Activated T-helper 1 cell treated with Interleukin-2 at 50 U/mL for 16 hours (primary cell): ENCODE measurements at regions not wholly inside any gene's neighbourhood (a gene's known extent, or its start where the extent isn't known, plus 50 kb on each side); places are given as distances from the start of the nearest gene placed in this dataset.

Experiments used
- DNase-seq: peaks from one replicate; pipeline ENCODE4 v3.0.0-alpha.2; 2020; ENCODE audit warnings: low read depth

- DNase-seq = no peak
Observed at GRCh38 chr9:99327667-99328066, 105.6 kb downstream of the SEC61B start.

DNA sequence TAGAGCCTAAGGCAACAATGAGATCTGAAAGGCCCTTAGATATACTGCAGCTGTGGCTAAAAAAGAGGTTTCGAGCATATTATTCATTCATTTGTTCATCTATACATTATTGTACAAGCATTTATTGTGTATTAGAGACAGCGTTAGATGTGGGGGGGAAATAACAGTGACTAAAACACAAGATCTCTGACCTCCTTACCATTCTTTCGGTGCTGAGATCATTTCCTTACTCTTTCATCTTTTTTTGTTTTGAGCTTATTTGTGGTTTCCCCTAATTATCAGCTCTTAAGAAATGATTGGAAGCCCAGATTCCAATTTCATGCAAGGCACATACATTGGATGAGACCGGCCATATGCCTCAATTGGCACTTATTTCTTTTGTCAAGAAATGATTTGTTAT, 113.2 kb downstream of the SEC61B start:
- DNase-seq = no peak

GRCh38 chr9:99336005-99336404, 113.9 kb downstream of the SEC61B start:
- no peak for DNase-seq

- no peak for DNase-seq
Observed at GRCh38 chr9:99336531-99336930, 114.4 kb downstream of the SEC61B start.

DNA sequence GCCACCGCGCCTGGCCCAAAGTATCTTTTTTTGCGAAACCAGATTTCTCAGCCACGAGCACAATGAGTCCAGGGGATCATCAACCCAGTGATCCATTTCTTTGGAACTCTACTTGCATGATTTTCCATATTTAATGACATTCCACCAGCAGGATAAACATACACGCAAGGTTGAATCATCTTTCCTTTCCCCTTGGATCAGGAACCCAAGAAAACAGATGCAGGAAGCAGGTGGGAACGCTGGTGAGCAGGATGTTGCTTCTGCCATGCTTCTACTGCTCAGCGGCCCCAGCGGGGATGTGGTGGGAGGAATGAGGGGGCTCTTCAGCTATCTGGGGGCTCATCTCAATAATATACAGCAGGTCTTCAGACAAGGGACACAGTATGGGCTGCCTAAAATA, 118.2 kb downstream of the SEC61B start:
- no peak for DNase-seq

DNA sequence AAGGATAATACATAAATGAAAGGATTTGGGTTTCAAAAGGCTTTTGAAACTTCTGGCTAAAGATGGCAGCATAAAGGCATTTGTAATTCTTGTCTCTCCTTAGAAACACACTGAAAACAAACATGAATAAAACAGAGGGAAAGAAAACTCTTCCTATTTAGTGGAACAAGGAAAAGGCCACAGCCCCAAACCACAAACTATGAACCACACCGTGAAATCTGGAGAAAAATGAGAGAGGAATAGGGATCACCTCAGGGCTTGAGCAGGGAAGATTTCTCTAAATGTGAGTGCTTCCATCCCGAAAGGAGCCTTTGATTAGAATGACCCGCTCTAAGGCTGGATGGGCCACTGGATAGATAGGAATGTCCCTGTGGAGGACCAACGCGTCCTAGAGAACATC, 119.6 kb downstream of the SEC61B start:
- no peak for DNase-seq

DNA sequence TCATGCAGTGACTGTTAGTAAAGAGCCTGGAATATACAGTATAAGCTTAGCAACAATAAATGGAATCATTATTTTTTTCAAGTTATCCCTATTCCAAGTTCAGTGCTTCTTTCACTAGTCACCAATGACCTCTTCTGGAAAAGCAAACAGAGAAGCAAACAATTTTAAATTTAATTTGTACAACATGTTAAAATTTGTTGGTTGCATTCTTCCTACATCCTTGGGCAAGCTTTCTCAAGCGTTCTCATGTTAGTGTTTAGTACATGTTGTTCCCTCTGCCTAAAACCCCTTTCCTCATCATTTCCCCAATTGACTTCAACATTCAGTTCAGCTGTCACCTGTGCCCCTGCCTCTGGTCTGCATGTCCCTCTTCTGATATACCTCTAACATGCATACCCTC, 123.4 kb downstream of the SEC61B start:
- no peak for DNase-seq

- no peak for DNase-seq
Observed at GRCh38 chr9:99345942-99346341, 123.9 kb downstream of the SEC61B start.

- DNase-seq = no peak
Observed at GRCh38 chr9:99347568-99347967, 125.5 kb downstream of the SEC61B start.

- no peak for DNase-seq
Observed at GRCh38 chr9:99348289-99348688, 126.2 kb downstream of the SEC61B start.

DNA sequence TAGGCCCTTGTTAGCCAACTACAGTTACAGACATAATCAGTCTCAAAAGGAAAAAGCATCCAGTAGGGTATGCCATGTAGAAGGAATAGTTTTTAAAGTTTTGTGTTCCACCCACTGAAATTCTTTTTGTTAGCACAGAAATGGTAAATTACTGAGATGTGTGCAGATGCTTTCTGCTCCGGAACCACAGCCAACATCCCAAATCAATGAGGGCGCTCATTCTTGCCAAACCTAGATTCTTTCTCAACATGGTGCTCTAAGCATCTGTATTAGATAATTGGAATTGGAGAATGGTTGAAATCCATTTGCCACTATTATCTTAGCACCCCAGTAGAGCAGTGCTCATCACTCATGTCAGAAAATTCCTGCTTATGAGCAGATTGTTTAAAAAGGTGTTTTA, 127.8 kb downstream of the SEC61B start:
- no peak for DNase-seq

- DNase-seq = no peak
Observed at GRCh38 chr9:99350461-99350860, 128.4 kb downstream of the SEC61B start.

DNA sequence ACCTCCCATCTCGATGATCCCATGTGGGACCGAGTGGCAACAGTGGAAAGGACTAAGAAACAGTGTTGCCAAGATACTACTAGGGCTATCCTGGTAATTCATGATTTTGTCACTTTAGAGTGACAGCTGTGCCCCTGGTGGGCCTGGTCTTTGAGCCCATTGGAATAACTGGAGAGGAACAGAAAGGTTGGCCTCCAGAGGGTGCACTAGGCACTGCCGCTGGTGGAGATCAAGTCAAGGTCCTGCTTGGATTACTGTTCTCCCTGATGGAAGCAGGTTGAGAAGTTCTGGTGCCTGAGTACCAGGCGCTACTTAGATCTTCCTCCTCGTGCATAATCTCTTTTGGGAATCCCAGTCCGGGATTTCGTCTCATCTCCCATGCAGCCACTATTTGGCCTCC, 129.6 kb downstream of the SEC61B start:
- DNase-seq = no peak

DNA sequence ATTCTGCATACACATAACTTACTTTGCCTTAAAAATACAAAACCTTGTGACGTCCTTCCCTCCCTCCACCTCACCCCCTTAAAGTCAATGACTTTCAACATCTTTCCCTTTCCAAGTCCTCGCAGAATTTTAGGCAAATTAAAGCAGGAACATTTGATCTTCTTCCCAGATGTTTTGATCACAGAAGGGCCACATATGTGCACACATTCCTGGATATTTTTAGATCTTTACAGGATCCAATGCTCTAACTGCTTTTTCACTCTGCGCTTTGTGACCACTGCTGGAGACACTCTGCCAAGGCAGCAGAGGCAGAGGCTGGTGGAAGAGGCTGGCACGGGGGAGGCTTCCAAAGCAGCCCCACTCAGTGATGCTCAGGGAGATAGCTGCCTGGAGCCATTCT, 130.7 kb downstream of the SEC61B start:
- no peak for DNase-seq

- DNase-seq = no peak
Observed at GRCh38 chr9:99353408-99353807, 131.3 kb downstream of the SEC61B start.

DNA sequence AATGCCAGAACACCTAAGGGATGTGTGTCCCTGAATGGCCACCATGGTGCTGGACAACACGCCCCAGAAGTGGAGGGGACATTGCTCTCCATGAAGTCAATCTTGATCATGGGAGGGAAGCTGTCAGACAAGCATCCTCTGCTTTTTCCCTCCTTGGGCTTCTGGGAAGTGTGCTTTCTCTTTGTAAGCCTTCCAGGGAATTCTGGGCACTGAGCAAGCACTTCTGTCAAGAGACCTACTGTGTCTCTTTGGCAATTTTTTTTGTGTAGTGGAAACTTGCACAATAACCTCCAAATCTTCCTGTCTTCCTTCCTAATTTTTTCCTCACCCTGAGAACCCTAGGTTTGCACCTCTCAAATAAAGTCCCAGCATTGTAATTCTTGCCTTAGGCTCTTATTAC, 132.0 kb downstream of the SEC61B start:
- no peak for DNase-seq

GRCh38 chr9:99356512-99356971, 134.5 kb downstream of the SEC61B start:
- no peak for DNase-seq

- DNase-seq = no peak
Observed at GRCh38 chr9:99357575-99357974, 135.5 kb downstream of the SEC61B start.

GRCh38 chr9:99358668-99359067, 136.6 kb downstream of the SEC61B start:
- DNase-seq = no peak

DNA sequence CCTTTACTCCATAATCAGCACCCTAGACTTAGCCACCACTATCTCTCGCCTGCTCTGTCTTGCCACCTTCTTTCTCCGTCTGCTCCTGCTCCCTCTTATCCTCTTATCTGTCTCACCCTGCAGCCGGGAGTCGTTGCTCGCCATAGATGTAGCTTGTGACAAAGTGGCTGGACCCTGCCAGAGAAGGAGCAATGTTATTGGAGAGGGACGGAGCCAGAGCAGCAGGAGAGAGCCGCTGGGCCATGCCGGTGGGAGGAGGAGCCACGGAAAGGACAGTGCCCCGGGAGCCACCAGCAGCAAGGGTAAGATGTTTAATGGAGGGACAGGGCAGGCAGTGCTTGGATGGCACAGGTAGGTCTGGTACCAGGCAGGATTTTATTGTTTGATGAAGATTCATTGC, 137.3 kb downstream of the SEC61B start:
- no peak for DNase-seq

GRCh38 chr9:99360026-99360425, 137.9 kb downstream of the SEC61B start:
- no peak for DNase-seq

DNA sequence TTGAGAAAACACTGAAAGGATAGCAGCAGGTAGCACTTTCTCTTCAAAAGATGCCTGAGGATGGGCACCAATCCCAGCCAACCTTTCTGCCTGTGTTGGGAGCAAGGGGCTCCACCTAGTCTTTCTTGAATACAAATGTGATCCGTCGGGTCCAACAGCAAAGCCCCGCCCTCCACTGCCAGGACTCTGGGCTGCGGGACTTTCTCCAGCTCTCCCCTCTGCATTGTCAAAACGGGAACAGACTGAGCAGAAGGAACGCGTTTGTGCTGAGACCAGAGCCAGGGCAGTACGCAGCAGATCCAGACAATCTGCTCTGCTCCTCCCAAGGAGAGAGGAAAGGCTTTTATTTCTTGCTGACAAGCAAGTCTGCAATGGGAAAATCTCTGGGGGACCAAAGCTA, 139.7 kb downstream of the SEC61B start:
- DNase-seq = no peak

- DNase-seq = no peak
Observed at GRCh38 chr9:99362321-99362720, 140.2 kb downstream of the SEC61B start.

GRCh38 chr9:99363509-99363908, 141.4 kb downstream of the SEC61B start:
- DNase-seq = no peak
